Fibroblast of the aortic adventitia (primary cell): ENCODE measurements at regions not wholly inside any gene's neighbourhood (a gene's known extent, or its start where the extent isn't known, plus 50 kb on each side); places are given as distances from the start of the nearest gene placed in this dataset.
A peak's percentile ranks its signal among the peaks of the same experiment; 100 is the strongest.

Experiments
- DNase-seq: peaks from one replicate; pipeline ENCODE4 v3.0.0-alpha.2; 2010; ENCODE audit warnings: low read depth
- H3K4me3 ChIP-seq: 2 replicates; pipeline ENCODE4 v1.5.1; 2011; ENCODE audit warnings: low read depth, mild to moderate bottlenecking, control low read depth, low read length, moderate library complexity
- CTCF ChIP-seq: IDR thresholded peaks from 2 replicates; pipeline ENCODE4 v1.5.1; 2011; ENCODE audit warnings: mild to moderate bottlenecking, low read length, control low read depth, inconsistent platforms; ENCODE audit not compliant: insufficient read depth

- no peak for DNase-seq
- TF ChIP-seq CTCF = no peak
- H3K4me3 ChIP-seq = no peak overlapping the region
Measured at GRCh38 chr4:19134685-19135084, 1113.1 kb upstream of the LCORL start.

DNA sequence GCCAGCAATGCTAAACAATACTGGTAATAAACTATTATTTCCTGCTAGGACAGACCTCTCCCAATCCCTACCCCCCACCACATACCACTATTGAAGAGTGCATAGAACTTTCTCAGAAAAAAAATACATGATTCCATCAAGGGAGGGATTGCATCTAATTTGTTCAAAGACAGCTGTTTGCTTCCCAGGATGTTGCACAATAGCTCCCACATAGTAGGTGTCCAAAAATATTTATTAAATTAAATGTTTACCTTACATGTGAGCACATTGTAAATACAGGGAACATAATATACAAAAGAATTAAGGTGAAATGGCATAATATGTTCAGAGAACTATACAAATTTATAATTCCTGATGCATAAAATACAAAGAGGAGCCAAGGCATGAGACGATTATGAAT lies 1111.8 kb upstream of the LCORL start:
- DNase-seq = no peak
- no peak overlapping the region for H3K4me3 ChIP-seq
- TF ChIP-seq CTCF = no peak

GRCh38 chr4:19130866-19131265 lies 1109.3 kb upstream of the LCORL start:
- H3K4me3 ChIP-seq = no peak overlapping the region
- DNase-seq = peak; percentile 44
- TF ChIP-seq CTCF = no peak

DNA sequence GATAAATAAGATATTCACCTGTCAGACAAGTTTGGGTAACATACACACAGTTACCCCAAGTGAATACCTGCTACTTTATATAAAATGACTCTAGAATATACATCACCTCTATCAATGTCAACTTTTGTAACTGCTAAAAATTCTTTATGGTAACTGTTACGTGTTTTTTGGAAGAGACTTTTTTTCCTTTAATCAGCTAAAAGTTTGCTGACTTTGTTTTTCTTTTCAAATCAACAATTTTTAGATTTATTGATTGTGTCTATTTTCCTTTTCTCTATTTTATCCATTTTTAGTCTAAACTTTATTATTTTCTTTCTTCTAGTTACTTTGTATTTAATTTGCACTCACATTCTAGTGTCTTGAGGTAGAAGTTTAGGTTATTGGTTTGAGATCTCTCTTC lies 1106.6 kb upstream of the LCORL start:
- H3K4me3 ChIP-seq = no peak overlapping the region
- DNase-seq = no peak
- no peak for TF ChIP-seq CTCF

GRCh38 chr4:19126903-19127302 lies 1105.3 kb upstream of the LCORL start:
- no peak for DNase-seq
- TF ChIP-seq CTCF = no peak
- no peak overlapping the region for H3K4me3 ChIP-seq

DNA sequence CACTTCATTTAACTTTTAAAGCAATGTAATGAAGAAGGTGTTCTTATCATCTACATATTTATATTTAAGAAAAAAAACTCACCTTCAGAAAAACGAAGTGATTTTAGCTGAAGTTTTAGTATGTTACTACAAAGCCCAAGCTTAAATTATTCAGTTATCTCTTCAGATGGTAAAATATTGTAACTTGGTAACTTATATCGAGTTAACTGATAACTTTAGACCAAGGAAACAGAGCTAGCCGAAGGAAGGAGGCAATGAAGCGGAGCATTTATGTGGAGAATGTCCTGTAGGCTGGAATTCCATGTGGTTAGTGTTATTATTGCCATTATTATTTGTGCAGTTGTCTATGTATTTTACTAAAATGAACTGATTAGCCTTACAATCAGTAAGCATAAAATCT lies 1102.1 kb upstream of the LCORL start:
- TF ChIP-seq CTCF = no peak
- DNase-seq = no peak
- no peak overlapping the region for H3K4me3 ChIP-seq

GRCh38 chr4:19119904-19120560 lies 1098.5 kb upstream of the LCORL start:
- no peak overlapping the region for H3K4me3 ChIP-seq
- DNase-seq = no peak
- TF ChIP-seq CTCF = no peak
